Pancreas (tissue), 10 donors: ENCODE measurements at regions not wholly inside any gene's neighbourhood (a gene's known extent, or its start where the extent isn't known, plus 50 kb on each side); places are given as distances from the start of the nearest gene placed in this dataset.
A peak's percentile ranks its signal among the peaks of the same experiment; 100 is the strongest.

Experiments
- ATAC-seq, 4 donors: fragments of 200-7000 bp; cut with Tn5 transposase; one replicate each; pipeline versions ENCODE4 v1.8.0 to v1.9.1; 2020; ENCODE audit warnings: mild to moderate bottlenecking in 4 of 4, moderate library complexity in 4 of 4
- DNase-seq, 6 donors: peaks; one replicate each; pipeline ENCODE4 v3.0.0-alpha.2; 2020
- FAIRE-seq: peaks from 2 replicates; lab custom pipeline; 2012; peaks lifted over from hg19 to GRCh38; lab: Jason Lieb, UNC
- H3K27ac ChIP-seq, 4 donors: fragments of 200-600 bp; sonication (generic); 1 replicate in 3 of 4; 2 replicates in 1 of 4; pipeline versions ENCODE4 v1.5.0 to v1.8.0; 2020
- H3K27me3 ChIP-seq, 4 donors: fragments of 200-600 bp; one replicate each; pipeline ENCODE4 v1.8.0; 2021
- H3K36me3 ChIP-seq, 3 donors: fragments of 200-600 bp; sonication (generic) in 1 of 3; one replicate each; pipeline versions ENCODE4 v1.5.0 to v1.8.0; 2020 to 2021
- H3K4me1 ChIP-seq, 3 donors: fragments of 200-600 bp; one replicate each; pipeline ENCODE4 v1.8.0; 2021
- H3K4me3 ChIP-seq, 4 donors: fragments of 200-600 bp; sonication (generic) in 2 of 4; one replicate each; pipeline versions ENCODE4 v1.5.0 to v1.8.0; 2020 to 2021
- H3K9me3 ChIP-seq, 4 donors: fragments of 200-600 bp; one replicate each; pipeline ENCODE4 v1.8.0; 2021
- CTCF ChIP-seq, 4 donors: fragments of 200-600 bp; sonication (generic) in 3 of 4; IDR thresholded peaks; one replicate each; pipeline versions ENCODE4 v1.5.0 to v1.8.0; 2021; ENCODE audit warnings: antibody characterized with exemption in 4 of 4
- WGBS, 2 donors: extraction: QIAGEN DNeasy Blood & Tissue Kit; methylation state at CpG; one replicate each; pipeline ENCODE4 v1.1.7; 2013; 5-methylcytosine and 5-hydroxymethylcytosine counted together
- intact Hi-C, 3 donors: fragments of 100-400 bp; cut with DNase I; formaldehyde crosslinking; loops; one replicate each; pipeline versions ENCODE4 v1.11.1 to v1.14.2; 2022
- donor health status: healthy with polysubstance abuse.
- donor health status: DM: no; HTN: no; CAD: no; lungs with moderate emphysema.
- donor health status: DM: no; HTN: no; CAD: no.
- donor health status: control.
- donor health status: control.
- donor health status: Bipolar disorder and iron deficiency.
- donor health status: DM: yes; HTN: yes; CAD: no.
- donor health status: DM: no; HTN: no; CAD: no.
- donor health status: DM: no; HTN: no; CAD: no.
- donor health status: DM: yes; HTN: yes; CAD: no.

- ATAC-seq (peak in 2 of 4 donors; percentile 35 to 68), DNase-seq (no peak), FAIRE-seq (no peak)
- WGBS, 2 donors, result 32 to 38% methylated on average over 4 of the region's 4 CpGs
- Histone ChIP-seq H3K27ac (no peak overlapping the region), H3K36me3 (no peaks in the 10 kb centered on the region), H3K9me3 (no peaks in the 10 kb centered on the region), H3K27me3 (no peaks in the 10 kb centered on the region), H3K4me1 (no peaks in the 10 kb centered on the region), H3K4me3 (no peak overlapping the region)
- TF ChIP-seq CTCF (IDR thresholded peaks at IDR 0.05), result no peak
- intact Hi-C loops, result no loop called here
Measured at GRCh38 chr3:90015688-90016356, 908.4 kb downstream of the EPHA3 start.

- 31 to 40% methylated on average over 4 of the region's 4 CpGs for WGBS, 2 donors
- Histone ChIP-seq H3K36me3 (no peaks in the 10 kb centered on the region), H3K9me3 (no peaks in the 10 kb centered on the region), H3K4me3 (no peak overlapping the region), H3K27ac (no peak overlapping the region), H3K27me3 (no peaks in the 10 kb centered on the region), H3K4me1 (no peaks in the 10 kb centered on the region)
- TF ChIP-seq CTCF (IDR thresholded peaks at IDR 0.05), result no peak
- intact Hi-C loops, result no loop called here
- ATAC-seq (peak in 1 of 4 donors; percentile 48), DNase-seq (no peak), FAIRE-seq (no peak)
Measured at GRCh38 chr3:90016555-90016954, 909.1 kb downstream of the EPHA3 start.

- TF ChIP-seq CTCF (IDR thresholded peaks at IDR 0.05), result no peak
- no peak for FAIRE-seq
- intact Hi-C loops, result no loop called here
- WGBS, 2 donors, result 67 to 76% methylated on average over 1 of the region's 1 CpG
- H3K9me3 ChIP-seq, result no peaks in the 10 kb centered on the region
- H3K27ac ChIP-seq, result no peak overlapping the region
- no peak overlapping the region for H3K4me3 ChIP-seq
- no peak for DNase-seq
- no peaks in the 10 kb centered on the region for H3K36me3 ChIP-seq
- no peaks in the 10 kb centered on the region for H3K27me3 ChIP-seq
- ATAC-seq, result no peak
- no peaks in the 10 kb centered on the region for H3K4me1 ChIP-seq
Measured at GRCh38 chr3:90018779-90019178, 911.4 kb downstream of the EPHA3 start.

- Histone ChIP-seq H3K27me3 (no peaks in the 10 kb centered on the region), H3K9me3 (no peaks in the 10 kb centered on the region), H3K36me3 (no peaks in the 10 kb centered on the region), H3K4me1 (no peaks in the 10 kb centered on the region), H3K27ac (no peak overlapping the region), H3K4me3 (no peak overlapping the region)
- 48 to 49% methylated on average over 2 of the region's 2 CpGs for WGBS, 2 donors
- intact Hi-C loops, result no loop called here
- ATAC-seq (no peak), DNase-seq (no peak), FAIRE-seq (no peak)
- TF ChIP-seq CTCF (IDR thresholded peaks at IDR 0.05), result no peak
Measured at GRCh38 chr3:90025019-90025418, 917.6 kb downstream of the EPHA3 start.

GRCh38 chr3:90026406-90026805 lies 919.0 kb downstream of the EPHA3 start:
- no peak for TF ChIP-seq CTCF (IDR thresholded peaks at IDR 0.05)
- Histone ChIP-seq H3K27me3 (no peaks in the 10 kb centered on the region), H3K27ac (no peak overlapping the region), H3K4me1 (no peaks in the 10 kb centered on the region), H3K9me3 (no peaks in the 10 kb centered on the region), H3K36me3 (no peaks in the 10 kb centered on the region), H3K4me3 (no peak overlapping the region)
- no peak for FAIRE-seq
- DNase-seq, result no peak
- intact Hi-C loops, result no loop called here
- ATAC-seq, result no peak
- WGBS, 2 donors, result 28 to 39% methylated on average over 2 of the region's 2 CpGs
